DOHH2 (cell line): ENCODE measurements at regions not wholly inside any gene's neighbourhood (a gene's known extent, or its start where the extent isn't known, plus 50 kb on each side); places are given as distances from the start of the nearest gene placed in this dataset.

Source experiments
- H3F3A ChIP-seq: fragments of 200-600 bp; sonication (generic), shearing (Covaris generic); 2 replicates; pipeline ENCODE4 v1.6.0; 2016; ENCODE audit warnings: antibody characterized with exemption, mild to moderate bottlenecking; ENCODE audit not compliant: control insufficient read depth, insufficient read depth
- H3K27ac ChIP-seq: fragments of 200-600 bp; sonication (generic); 2 replicates; pipeline ENCODE4 v1.5.1; 2014; ENCODE audit warnings: low read depth, mild to moderate bottlenecking, low read length, moderate library complexity
- H3K27me3 ChIP-seq: fragments of 200-600 bp; sonication (generic); 2 replicates; pipeline ENCODE4 v1.6.1; 2014; ENCODE audit warnings: mild to moderate bottlenecking, low read length, mixed read lengths; ENCODE audit not compliant: control insufficient read depth
- H3K36me3 ChIP-seq: fragments of 200-600 bp; sonication (generic); 2 replicates; pipeline ENCODE4 v1.6.1; 2014; ENCODE audit warnings: mild to moderate bottlenecking, low read length, moderate library complexity, mixed read lengths; ENCODE audit not compliant: control insufficient read depth
- H3K4me1 ChIP-seq: fragments of 200-600 bp; sonication (generic); 2 replicates; pipeline ENCODE4 v1.6.1; 2014; ENCODE audit warnings: mild to moderate bottlenecking, low read length, mixed read lengths; ENCODE audit not compliant: control insufficient read depth
- H3K4me2 ChIP-seq: fragments of 200-600 bp; sonication (generic); 2 replicates; pipeline ENCODE4 v1.6.0; 2014; ENCODE audit warnings: mild to moderate bottlenecking, low read length, moderate library complexity
- H3K4me3 ChIP-seq: fragments of 200-600 bp; sonication (generic); 2 replicates; pipeline ENCODE4 v1.5.1; 2014; ENCODE audit warnings: mild to moderate bottlenecking, low read length, mixed read lengths
- H3K79me2 ChIP-seq: fragments of 200-600 bp; sonication (generic); 2 replicates; pipeline ENCODE4 v1.6.1; 2014; ENCODE audit warnings: mild to moderate bottlenecking, low read length, mixed read lengths; ENCODE audit not compliant: control insufficient read depth
- H3K9me2 ChIP-seq: fragments of 200-600 bp; sonication (generic); replicated peaks from 2 replicates; pipeline ENCODE4 v1.6.1; 2014; ENCODE audit warnings: mild to moderate bottlenecking, low read length, mixed read lengths; ENCODE audit not compliant: control insufficient read depth
- H3K9me3 ChIP-seq: fragments of 200-600 bp; sonication (generic); 2 replicates; pipeline ENCODE4 v1.6.1; 2014; ENCODE audit warnings: antibody characterized with exemption, low read length, mixed read lengths; ENCODE audit not compliant: control insufficient read depth, insufficient read depth
- H4K20me1 ChIP-seq: fragments of 200-600 bp; sonication (generic); 2 replicates; pipeline ENCODE4 v1.6.0; 2014; ENCODE audit warnings: low read depth, mild to moderate bottlenecking, antibody characterized with exemption, low read length, moderate library complexity; ENCODE audit not compliant: control insufficient read depth, insufficient read depth
- EZH2phosphoT487 ChIP-seq: fragments of 200-600 bp; sonication (generic); IDR thresholded peaks from 2 replicates; pipeline ENCODE4 v1.6.1; 2017; ENCODE audit warnings: borderline replicate concordance, mild to moderate bottlenecking, antibody characterized with exemption, low read length, moderate library complexity, mixed read lengths
- TF ChIP-seq, protein P1 (sequence below): fragments of 200-600 bp; sonication (generic); IDR thresholded peaks from one replicate; pipeline ENCODE4 v1.5.1; 2014; ENCODE audit warnings: antibody characterized with exemption, mild to moderate bottlenecking, low read depth, low read length; ENCODE audit not compliant: poor library complexity, severe bottlenecking

DNA sequence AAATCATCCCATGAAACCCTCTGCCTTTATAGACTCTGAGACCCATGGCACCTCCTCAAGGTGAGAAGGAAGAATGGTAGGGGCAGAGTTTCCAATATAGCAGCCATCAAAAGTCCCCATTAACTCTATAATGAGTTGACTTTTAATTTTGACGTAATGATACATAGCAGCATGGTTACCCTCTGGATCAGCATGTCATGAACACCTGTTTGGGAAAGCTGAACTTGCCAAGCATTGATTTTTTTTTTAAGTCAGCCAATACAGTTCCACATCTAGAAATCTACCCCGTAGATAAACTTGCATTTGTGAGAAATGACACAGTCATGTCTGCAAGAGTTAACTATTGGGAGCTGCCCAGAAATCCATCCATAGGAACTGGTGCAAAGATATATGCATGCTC is 191.8 kb downstream of the TMEM114 start:
- H3K4me2 ChIP-seq: no peak overlapping the region
- H3K9me3 ChIP-seq: no peaks in the 10 kb centered on the region
- H3K4me1 ChIP-seq: no peaks in the 10 kb centered on the region
- no peaks in the 10 kb centered on the region for H3F3A ChIP-seq
- no peaks in the 10 kb centered on the region for H3K36me3 ChIP-seq
- H3K4me3 ChIP-seq: no peak overlapping the region
- no peaks in the 10 kb centered on the region for H3K9me2 ChIP-seq
- no peaks in the 10 kb centered on the region for H4K20me1 ChIP-seq
- TF ChIP-seq, protein P1, sequence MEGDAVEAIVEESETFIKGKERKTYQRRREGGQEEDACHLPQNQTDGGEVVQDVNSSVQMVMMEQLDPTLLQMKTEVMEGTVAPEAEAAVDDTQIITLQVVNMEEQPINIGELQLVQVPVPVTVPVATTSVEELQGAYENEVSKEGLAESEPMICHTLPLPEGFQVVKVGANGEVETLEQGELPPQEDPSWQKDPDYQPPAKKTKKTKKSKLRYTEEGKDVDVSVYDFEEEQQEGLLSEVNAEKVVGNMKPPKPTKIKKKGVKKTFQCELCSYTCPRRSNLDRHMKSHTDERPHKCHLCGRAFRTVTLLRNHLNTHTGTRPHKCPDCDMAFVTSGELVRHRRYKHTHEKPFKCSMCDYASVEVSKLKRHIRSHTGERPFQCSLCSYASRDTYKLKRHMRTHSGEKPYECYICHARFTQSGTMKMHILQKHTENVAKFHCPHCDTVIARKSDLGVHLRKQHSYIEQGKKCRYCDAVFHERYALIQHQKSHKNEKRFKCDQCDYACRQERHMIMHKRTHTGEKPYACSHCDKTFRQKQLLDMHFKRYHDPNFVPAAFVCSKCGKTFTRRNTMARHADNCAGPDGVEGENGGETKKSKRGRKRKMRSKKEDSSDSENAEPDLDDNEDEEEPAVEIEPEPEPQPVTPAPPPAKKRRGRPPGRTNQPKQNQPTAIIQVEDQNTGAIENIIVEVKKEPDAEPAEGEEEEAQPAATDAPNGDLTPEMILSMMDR: no peak
- TF ChIP-seq EZH2phosphoT487: no peak
- no peak overlapping the region for H3K27ac ChIP-seq
- no peaks in the 10 kb centered on the region for H3K79me2 ChIP-seq
- no peaks in the 10 kb centered on the region for H3K27me3 ChIP-seq

DNA sequence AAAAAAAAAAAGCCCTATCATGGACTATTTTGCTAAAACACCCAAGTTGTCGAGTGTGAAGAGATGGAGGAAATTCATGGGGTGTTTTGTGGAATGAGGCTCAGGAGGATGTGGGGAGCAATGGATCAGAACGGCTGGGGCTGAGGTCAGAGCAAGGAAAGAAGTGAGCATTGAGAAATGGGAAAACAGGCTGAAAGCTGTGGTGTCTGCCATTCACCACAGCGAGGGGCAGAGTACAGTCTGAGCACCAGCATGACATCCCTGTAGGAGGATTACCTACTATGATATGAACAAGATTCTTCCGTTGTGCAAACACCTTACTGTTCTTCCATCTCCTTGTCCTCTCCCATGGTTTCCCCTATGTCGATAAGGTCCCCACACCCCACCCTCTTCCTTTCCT is 193.1 kb downstream of the TMEM114 start:
- no peak overlapping the region for H3K27ac ChIP-seq
- no peaks in the 10 kb centered on the region for H3K9me2 ChIP-seq
- H3K9me3 ChIP-seq: no peaks in the 10 kb centered on the region
- TF ChIP-seq EZH2phosphoT487: no peak
- TF ChIP-seq, protein P1: no peak
- H3K27me3 ChIP-seq: no peaks in the 10 kb centered on the region
- no peaks in the 10 kb centered on the region for H3K36me3 ChIP-seq
- no peaks in the 10 kb centered on the region for H3K79me2 ChIP-seq
- no peaks in the 10 kb centered on the region for H3F3A ChIP-seq
- no peak overlapping the region for H3K4me2 ChIP-seq
- no peaks in the 10 kb centered on the region for H4K20me1 ChIP-seq
- no peaks in the 10 kb centered on the region for H3K4me1 ChIP-seq
- H3K4me3 ChIP-seq: no peak overlapping the region

DNA sequence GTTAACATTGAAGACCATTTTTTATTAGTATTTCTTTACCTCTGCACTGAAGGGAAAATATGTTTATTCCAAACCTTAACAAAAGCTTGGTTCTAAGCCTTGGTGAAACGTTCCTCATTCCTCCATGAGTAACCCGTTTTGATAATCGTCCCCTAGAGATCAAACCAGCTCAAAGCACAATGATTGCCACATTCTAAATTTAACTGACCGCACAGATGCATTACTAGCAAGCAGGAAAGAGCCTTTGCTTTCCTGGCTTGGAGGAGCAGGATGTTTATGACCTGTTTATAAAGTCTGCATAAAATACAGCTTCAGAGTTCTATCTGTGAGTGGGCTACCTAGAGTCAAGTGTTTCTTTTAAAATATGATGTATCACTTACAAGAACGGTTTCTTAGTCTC is 193.8 kb downstream of the TMEM114 start:
- Histone ChIP-seq H3K9me3 (no peaks in the 10 kb centered on the region), H3K9me2 (no peaks in the 10 kb centered on the region), H3K79me2 (no peaks in the 10 kb centered on the region), H3K36me3 (no peaks in the 10 kb centered on the region), H3K27me3 (no peaks in the 10 kb centered on the region), H3F3A (no peaks in the 10 kb centered on the region), H3K27ac (no peak overlapping the region), H3K4me3 (no peak overlapping the region), H3K4me2 (no peak overlapping the region), H3K4me1 (no peaks in the 10 kb centered on the region), H4K20me1 (no peaks in the 10 kb centered on the region)
- TF ChIP-seq EZH2phosphoT487: no peak
- TF ChIP-seq, protein P1: no peak

DNA sequence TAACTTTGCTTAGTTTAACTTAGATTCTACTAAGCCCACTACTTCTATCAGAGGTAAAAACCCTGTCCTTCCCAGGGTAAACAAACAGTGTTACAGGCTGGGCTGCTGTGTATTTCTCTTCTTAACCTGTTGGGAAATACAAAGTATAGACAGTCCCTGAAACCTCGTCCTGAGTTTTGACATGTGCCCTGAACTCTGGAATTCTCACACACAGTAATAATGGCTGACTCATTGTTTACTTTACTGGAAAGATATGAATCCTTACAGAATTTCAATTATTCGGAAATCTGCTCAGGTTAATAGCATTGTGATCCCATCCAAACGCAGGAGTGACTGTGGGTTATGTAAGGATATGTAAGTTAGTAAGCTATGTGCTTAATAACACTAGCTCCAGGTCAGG is 199.1 kb downstream of the TMEM114 start:
- Histone ChIP-seq H3K27me3 (no peaks in the 10 kb centered on the region), H3K27ac (no peak overlapping the region), H3K4me1 (no peaks in the 10 kb centered on the region), H3K79me2 (no peaks in the 10 kb centered on the region), H3F3A (no peaks in the 10 kb centered on the region), H3K36me3 (no peaks in the 10 kb centered on the region), H3K9me2 (no peaks in the 10 kb centered on the region), H3K9me3 (no peaks in the 10 kb centered on the region), H3K4me2 (no peak overlapping the region), H4K20me1 (no peaks in the 10 kb centered on the region), H3K4me3 (no peak overlapping the region)
- TF ChIP-seq, protein P1: no peak
- no peak for TF ChIP-seq EZH2phosphoT487
